HepG2 (cell line): ENCODE measurements at regions not wholly inside any gene's neighbourhood (a gene's known extent, or its start where the extent isn't known, plus 50 kb on each side); places are given as distances from the start of the nearest gene placed in this dataset.

ENCODE experiments used
- ELF4 ChIP-seq: sonication (generic); formaldehyde crosslinking; IDR thresholded peaks from 2 replicates; pipeline ENCODE4 v1.5.0; 2020; ENCODE audit warnings: missing genetic modification reagents, mild to moderate bottlenecking, moderate library complexity, borderline replicate concordance
- HMGXB4 ChIP-seq, 2 experiments: sonication (generic) in 1 of 2; formaldehyde crosslinking in 1 of 2; IDR thresholded peaks; 2 replicates each; pipeline versions ENCODE4 v1.4.0 to v1.6.1; 2018 to 2020; ENCODE audit warnings: missing genetic modification reagents in 2 of 2, borderline replicate concordance in 1 of 2, low read depth in 1 of 2, mild to moderate bottlenecking in 1 of 2, missing biosample characterization in 1 of 2
- KDM5B ChIP-seq: sonication (generic); formaldehyde crosslinking; IDR thresholded peaks from 2 replicates; pipeline ENCODE4 v1.4.0; 2020; ENCODE audit warnings: missing genetic modification reagents, mild to moderate bottlenecking, borderline replicate concordance
- LCORL ChIP-seq, 2 experiments: fragments of 450-650 bp in 1 of 2; sonication (generic) in 1 of 2; formaldehyde crosslinking in 1 of 2; IDR thresholded peaks; 2 replicates each; pipeline versions ENCODE4 v1.5.0 to v1.6.1; 2017 to 2020; ENCODE audit warnings: antibody characterized with exemption in 1 of 2, missing genetic modification reagents in 1 of 2
- PHF21A ChIP-seq: sonication (generic); formaldehyde crosslinking; IDR thresholded peaks from 2 replicates; pipeline ENCODE4 v1.5.0; 2020; ENCODE audit warnings: mild to moderate bottlenecking, missing genetic modification reagents
- SOX13 ChIP-seq, 3 experiments: fragments of 450-650 bp in 1 of 3; sonication (generic) in 1 of 3; formaldehyde crosslinking in 1 of 3; IDR thresholded peaks in 2 of 3; conservative IDR thresholded peaks in 1 of 3; 2 replicates each; pipeline versions ENCODE4 v1.5.0 to v1.6.1; 2016 to 2020; ENCODE audit warnings: antibody characterized with exemption in 1 of 3, mild to moderate bottlenecking in 1 of 3, missing compliant biosample characterization in 1 of 3, missing genetic modification reagents in 1 of 3, moderate library complexity in 1 of 3
- SOX5 ChIP-seq: IDR thresholded peaks from 2 replicates; pipeline ENCODE4 v1.6.1; 2016; ENCODE audit warnings: borderline replicate concordance
- SOX6 ChIP-seq, 2 experiments: fragments of 450-650 bp in 1 of 2; sonication (generic) in 1 of 2; formaldehyde crosslinking in 1 of 2; IDR thresholded peaks; 2 replicates each; pipeline versions ENCODE4 v1.4.0 to v1.6.1; 2017 to 2020; ENCODE audit warnings: antibody characterized with exemption in 1 of 2, mild to moderate bottlenecking in 1 of 2, missing genetic modification reagents in 1 of 2

DNA sequence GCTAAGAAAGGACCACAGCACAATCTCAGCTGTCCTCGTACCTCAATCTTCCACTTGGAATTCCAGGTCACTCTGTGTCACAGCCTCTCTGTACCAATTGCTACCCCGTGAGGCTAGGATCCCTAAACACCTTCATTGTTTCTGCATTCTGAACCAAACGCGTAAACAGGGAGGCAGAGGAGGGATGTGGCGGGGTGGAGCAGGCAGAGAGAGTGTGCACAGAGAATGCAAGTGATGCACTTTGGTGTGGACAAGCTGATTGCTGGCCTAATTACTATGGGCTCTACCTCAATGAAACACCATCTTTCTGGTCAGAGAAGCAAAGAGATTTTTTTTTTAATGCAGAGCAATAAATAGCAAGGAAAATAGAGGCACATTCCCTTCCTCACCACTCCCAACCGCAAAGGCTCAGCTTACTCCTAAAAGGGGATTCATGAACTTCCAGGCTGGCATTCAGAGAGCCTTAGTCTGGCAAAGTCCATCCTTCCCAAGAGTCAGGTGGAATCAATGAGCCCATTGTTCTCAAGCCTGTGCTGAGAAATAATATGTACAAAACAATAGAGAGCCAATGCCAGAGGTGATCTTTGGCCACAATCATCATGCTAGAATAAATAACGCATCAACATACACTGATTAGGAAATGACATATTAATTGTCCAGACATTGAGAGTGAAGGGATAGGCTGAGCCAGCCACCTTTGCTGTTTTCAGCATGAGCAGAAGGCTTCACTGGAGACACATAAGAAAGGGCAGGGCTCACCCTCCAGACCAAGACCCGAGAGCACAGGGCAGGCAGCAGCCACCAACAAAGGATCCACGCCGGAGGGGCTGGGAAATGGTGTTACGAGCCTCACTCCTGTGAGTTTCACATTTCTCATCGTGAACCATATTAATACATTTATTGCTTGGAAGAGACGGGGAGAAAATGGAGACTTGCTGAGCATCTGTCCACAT, 278.8 kb downstream of the ENC1 start (continued):
- TF ChIP-seq SOX13 (IDR thresholded peaks at IDR 0.05) (peak; percentile 98), SOX13 (CRISPR knock-in tag; conservative IDR thresholded peaks at IDR 0.05 in 1 of 2, IDR thresholded peaks at IDR 0.05 in 1 of 2) (peak in 1 of 2 experiments; percentile 100; a peak in 2 of 4 replicates), HMGXB4 (CRISPR knock-in tag; IDR thresholded peaks at IDR 0.05; ENCODE audit: borderline replicate concordance in 1 of 2, low read depth in 1 of 2) (no peak), SOX5 (CRISPR knock-in tag) (peak; percentile 100), SOX6 (IDR thresholded peaks at IDR 0.05) (peak; percentile 95; the same call in 1 of the 2 replicates), SOX6 (CRISPR knock-in tag; IDR thresholded peaks at IDR 0.05) (peak; percentile 99), PHF21A (CRISPR knock-in tag) (peak; percentile 42; the same call in 1 of the 2 replicates), LCORL (IDR thresholded peaks at IDR 0.05) (no peak), LCORL (CRISPR knock-in tag; IDR thresholded peaks at IDR 0.05) (no peak), ELF4 (CRISPR knock-in tag) (no peak), KDM5B (CRISPR knock-in tag) (no peak)
